ENCODE measurements at regions not wholly inside any gene's neighbourhood (a gene's known extent, or its start where the extent isn't known, plus 50 kb on each side); places are given as distances from the start of the nearest gene placed in this dataset.

DNA sequence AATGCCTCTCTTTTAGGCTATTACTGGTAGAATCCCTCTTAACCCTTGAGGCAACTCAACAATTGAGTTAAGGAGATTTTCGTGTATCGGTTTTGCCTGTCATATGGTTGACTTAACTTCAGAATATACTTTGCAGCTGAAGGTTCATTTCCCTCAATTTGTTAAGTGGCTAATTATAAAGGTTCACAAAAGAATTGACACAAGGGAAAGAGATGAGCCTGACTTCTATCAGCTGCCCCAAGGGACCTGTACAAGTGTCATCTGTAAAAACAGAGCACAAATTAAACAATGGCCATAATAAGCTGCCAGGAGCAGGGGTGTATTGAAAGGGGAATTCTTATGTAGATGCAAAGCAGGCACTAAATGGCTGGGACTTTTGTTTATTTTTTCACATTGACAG lies 334.8 kb upstream of the OBI1 start:
- Mint-ChIP-seq H3K27me3 (ENCODE audit: unreplicated experiment) (no peaks in the 10 kb centered on the region), H3K36me3 (ENCODE audit: low read depth, unreplicated experiment) (no peaks in the 10 kb centered on the region), H3K4me3 (ENCODE audit: unreplicated experiment) (no peak overlapping the region), H3K9me3 (ENCODE audit: unreplicated experiment) (no peaks in the 10 kb centered on the region), H3K4me1 (ENCODE audit: unreplicated experiment) (no peaks in the 10 kb centered on the region), H3K27ac (ENCODE audit: unreplicated experiment) (no peak overlapping the region)
- TF ChIP-seq, protein P1, sequence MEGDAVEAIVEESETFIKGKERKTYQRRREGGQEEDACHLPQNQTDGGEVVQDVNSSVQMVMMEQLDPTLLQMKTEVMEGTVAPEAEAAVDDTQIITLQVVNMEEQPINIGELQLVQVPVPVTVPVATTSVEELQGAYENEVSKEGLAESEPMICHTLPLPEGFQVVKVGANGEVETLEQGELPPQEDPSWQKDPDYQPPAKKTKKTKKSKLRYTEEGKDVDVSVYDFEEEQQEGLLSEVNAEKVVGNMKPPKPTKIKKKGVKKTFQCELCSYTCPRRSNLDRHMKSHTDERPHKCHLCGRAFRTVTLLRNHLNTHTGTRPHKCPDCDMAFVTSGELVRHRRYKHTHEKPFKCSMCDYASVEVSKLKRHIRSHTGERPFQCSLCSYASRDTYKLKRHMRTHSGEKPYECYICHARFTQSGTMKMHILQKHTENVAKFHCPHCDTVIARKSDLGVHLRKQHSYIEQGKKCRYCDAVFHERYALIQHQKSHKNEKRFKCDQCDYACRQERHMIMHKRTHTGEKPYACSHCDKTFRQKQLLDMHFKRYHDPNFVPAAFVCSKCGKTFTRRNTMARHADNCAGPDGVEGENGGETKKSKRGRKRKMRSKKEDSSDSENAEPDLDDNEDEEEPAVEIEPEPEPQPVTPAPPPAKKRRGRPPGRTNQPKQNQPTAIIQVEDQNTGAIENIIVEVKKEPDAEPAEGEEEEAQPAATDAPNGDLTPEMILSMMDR (IDR thresholded peaks at IDR 0.05; ENCODE audit: unreplicated experiment) = no peak
- no peak for DNase-seq (ENCODE audit: low spot score)

- no peaks in the 10 kb centered on the region for H3K36me3 Mint-ChIP-seq (ENCODE audit: low read depth, unreplicated experiment)
- TF ChIP-seq, protein P1 (IDR thresholded peaks at IDR 0.05; ENCODE audit: unreplicated experiment) = no peak
Observed at GRCh38 chr13:78981913-78982312, 323.0 kb upstream of the OBI1 start.

DNA sequence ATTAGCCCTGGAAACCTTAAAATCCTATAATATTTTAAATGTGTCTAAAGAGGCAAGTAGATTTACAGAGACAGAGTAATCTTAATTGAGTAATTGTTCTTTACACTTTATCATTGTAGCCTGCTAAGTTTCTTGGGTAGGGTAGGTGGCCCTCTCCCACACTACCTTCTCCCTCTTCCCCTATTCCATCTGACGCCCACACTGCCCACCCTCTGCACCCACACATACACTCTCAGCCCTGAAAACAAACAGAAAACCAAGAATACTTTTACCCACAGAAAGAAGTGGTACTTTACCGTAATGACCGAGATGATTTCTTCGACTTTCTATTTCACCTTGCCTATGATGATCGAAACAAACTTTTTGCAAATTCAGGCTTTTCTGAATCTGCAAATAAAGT lies 320.4 kb upstream of the OBI1 start:
- Mint-ChIP-seq H3K27ac (ENCODE audit: unreplicated experiment) (no peak overlapping the region), H3K36me3 (ENCODE audit: low read depth, unreplicated experiment) (no peaks in the 10 kb centered on the region), H3K9me3 (ENCODE audit: unreplicated experiment) (no peaks in the 10 kb centered on the region), H3K4me1 (ENCODE audit: unreplicated experiment) (no peaks in the 10 kb centered on the region), H3K27me3 (ENCODE audit: unreplicated experiment) (no peaks in the 10 kb centered on the region), H3K4me3 (ENCODE audit: unreplicated experiment) (no peak overlapping the region)
- TF ChIP-seq, protein P1 (IDR thresholded peaks at IDR 0.05; ENCODE audit: unreplicated experiment) = no peak
- no peak for DNase-seq (ENCODE audit: low spot score)

More at GRCh38 chr13:78981913-78982312, 323.0 kb upstream of the OBI1 start:
- Mint-ChIP-seq H3K4me3 (ENCODE audit: unreplicated experiment) (no peak overlapping the region), H3K4me1 (ENCODE audit: unreplicated experiment) (no peaks in the 10 kb centered on the region), H3K27ac (ENCODE audit: unreplicated experiment) (no peak overlapping the region), H3K9me3 (ENCODE audit: unreplicated experiment) (no peaks in the 10 kb centered on the region), H3K27me3 (ENCODE audit: unreplicated experiment) (no peaks in the 10 kb centered on the region)
- no peak for DNase-seq (ENCODE audit: low spot score)

GRCh38 chr13:78978381-78978998 lies 319.5 kb upstream of the OBI1 start:
- no peaks in the 10 kb centered on the region for H3K4me1 Mint-ChIP-seq (ENCODE audit: unreplicated experiment)
- no peak overlapping the region for H3K27ac Mint-ChIP-seq (ENCODE audit: unreplicated experiment)
- H3K4me3 Mint-ChIP-seq (ENCODE audit: unreplicated experiment) = no peak overlapping the region
- H3K9me3 Mint-ChIP-seq (ENCODE audit: unreplicated experiment) = no peaks in the 10 kb centered on the region
- no peaks in the 10 kb centered on the region for H3K36me3 Mint-ChIP-seq (ENCODE audit: low read depth, unreplicated experiment)
- TF ChIP-seq, protein P1 (IDR thresholded peaks at IDR 0.05; ENCODE audit: unreplicated experiment) = peak; percentile 85
- no peaks in the 10 kb centered on the region for H3K27me3 Mint-ChIP-seq (ENCODE audit: unreplicated experiment)
- peak; percentile 52 for DNase-seq (ENCODE audit: low spot score)

DNA sequence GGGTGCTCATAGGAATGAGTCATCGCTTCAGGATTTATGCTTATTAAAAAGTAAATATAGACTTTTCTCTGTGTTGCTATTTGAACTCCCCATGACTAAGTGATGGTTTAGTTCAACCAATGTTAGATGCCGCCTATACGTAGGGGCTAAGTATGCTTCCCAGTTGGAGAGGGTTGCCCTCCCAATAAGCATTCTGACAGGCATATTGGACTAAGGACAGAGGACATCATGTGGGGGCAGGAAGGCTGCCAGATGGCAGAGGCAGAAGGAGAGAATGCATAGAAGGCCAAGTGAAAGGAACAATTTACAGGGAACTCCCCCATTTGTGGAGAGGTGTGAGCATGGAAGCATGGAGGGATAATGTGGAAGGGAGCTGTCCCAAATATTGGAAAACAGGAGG lies 318.4 kb upstream of the OBI1 start:
- Mint-ChIP-seq H3K36me3 (ENCODE audit: low read depth, unreplicated experiment) (no peaks in the 10 kb centered on the region), H3K4me1 (ENCODE audit: unreplicated experiment) (no peaks in the 10 kb centered on the region), H3K9me3 (ENCODE audit: unreplicated experiment) (no peaks in the 10 kb centered on the region), H3K27ac (ENCODE audit: unreplicated experiment) (no peak overlapping the region), H3K4me3 (ENCODE audit: unreplicated experiment) (no peak overlapping the region), H3K27me3 (ENCODE audit: unreplicated experiment) (no peaks in the 10 kb centered on the region)
- TF ChIP-seq, protein P1 (IDR thresholded peaks at IDR 0.05; ENCODE audit: unreplicated experiment) = no peak
- no peak for DNase-seq (ENCODE audit: low spot score)
